Fibroblast of lung (primary cell): ENCODE measurements at regions not wholly inside any gene's neighbourhood (a gene's known extent, or its start where the extent isn't known, plus 50 kb on each side); places are given as distances from the start of the nearest gene placed in this dataset.

Experiments
- EZH2 ChIP-seq: IDR thresholded peaks from 2 replicates; pipeline ENCODE4 v1.5.1; 2012; ENCODE audit warnings: low read length, control low read depth, mild to moderate bottlenecking; ENCODE audit errors: missing control alignments
- TF ChIP-seq, protein P1 (sequence below), 2 donors: IDR thresholded peaks in 1 of 2; conservative IDR thresholded peaks in 1 of 2; 1 replicate in 1 of 2; 2 replicates in 1 of 2; pipeline ENCODE4 v1.5.1; 2011 to 2012; ENCODE audit warnings: low read length in 2 of 2, control low read depth in 1 of 2, inconsistent platforms in 1 of 2, low read depth in 1 of 2, mild to moderate bottlenecking in 1 of 2

DNA sequence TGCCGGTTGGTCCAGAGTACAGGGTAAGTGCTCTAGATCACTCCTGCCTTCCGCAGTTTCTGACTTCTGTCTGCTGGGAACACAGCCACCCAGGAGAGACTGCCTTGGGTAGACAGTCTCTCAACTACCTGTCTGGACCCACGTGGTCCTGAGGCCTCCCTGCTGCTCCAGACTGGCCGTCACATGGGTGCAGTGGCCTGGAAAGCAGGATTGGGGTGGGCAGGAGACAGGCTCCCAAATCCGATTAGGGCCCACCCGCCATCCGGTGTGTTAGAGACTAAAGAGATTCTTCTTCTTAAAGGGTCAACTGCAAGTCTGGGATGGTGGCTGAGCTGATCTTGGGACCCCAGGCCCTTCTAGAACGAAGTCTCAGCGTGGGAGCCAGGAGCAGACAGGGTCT lies 105.5 kb downstream of the EBNA1BP2 start:
- TF ChIP-seq, protein P1, sequence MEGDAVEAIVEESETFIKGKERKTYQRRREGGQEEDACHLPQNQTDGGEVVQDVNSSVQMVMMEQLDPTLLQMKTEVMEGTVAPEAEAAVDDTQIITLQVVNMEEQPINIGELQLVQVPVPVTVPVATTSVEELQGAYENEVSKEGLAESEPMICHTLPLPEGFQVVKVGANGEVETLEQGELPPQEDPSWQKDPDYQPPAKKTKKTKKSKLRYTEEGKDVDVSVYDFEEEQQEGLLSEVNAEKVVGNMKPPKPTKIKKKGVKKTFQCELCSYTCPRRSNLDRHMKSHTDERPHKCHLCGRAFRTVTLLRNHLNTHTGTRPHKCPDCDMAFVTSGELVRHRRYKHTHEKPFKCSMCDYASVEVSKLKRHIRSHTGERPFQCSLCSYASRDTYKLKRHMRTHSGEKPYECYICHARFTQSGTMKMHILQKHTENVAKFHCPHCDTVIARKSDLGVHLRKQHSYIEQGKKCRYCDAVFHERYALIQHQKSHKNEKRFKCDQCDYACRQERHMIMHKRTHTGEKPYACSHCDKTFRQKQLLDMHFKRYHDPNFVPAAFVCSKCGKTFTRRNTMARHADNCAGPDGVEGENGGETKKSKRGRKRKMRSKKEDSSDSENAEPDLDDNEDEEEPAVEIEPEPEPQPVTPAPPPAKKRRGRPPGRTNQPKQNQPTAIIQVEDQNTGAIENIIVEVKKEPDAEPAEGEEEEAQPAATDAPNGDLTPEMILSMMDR (conservative IDR thresholded peaks at IDR 0.05 in 1 of 2, IDR thresholded peaks at IDR 0.05 in 1 of 2; ENCODE audit: low read depth in 1 of 2, low read length in 2 of 2), result no peak
- no peak for TF ChIP-seq EZH2
